H9 (cell line): ENCODE measurements at regions not wholly inside any gene's neighbourhood (a gene's known extent, or its start where the extent isn't known, plus 50 kb on each side); places are given as distances from the start of the nearest gene placed in this dataset.

Experiments
- DNase-seq: peaks from one replicate; pipeline ENCODE4 v3.0.0-alpha.2; 2017
- H2AFZ ChIP-seq: one replicate; pipeline ENCODE4 v1.6.1; 2013; ENCODE audit warnings: mild to moderate bottlenecking, low read length, control low read depth, moderate library complexity
- H2AK5ac ChIP-seq: 2 replicates; pipeline ENCODE4 v1.6.1; 2013; ENCODE audit warnings: low read length, control low read depth, mixed read lengths; ENCODE audit not compliant: insufficient read length
- H2BK120ac ChIP-seq: one replicate; pipeline ENCODE4 v1.6.1; 2013; ENCODE audit warnings: low read depth, mild to moderate bottlenecking, low read length, control low read depth, inconsistent platforms; ENCODE audit not compliant: poor library complexity, severe bottlenecking
- H2BK12ac ChIP-seq: 2 replicates; pipeline ENCODE4 v1.6.1; 2013; ENCODE audit warnings: low read length, control low read depth, mixed read lengths, low read depth; ENCODE audit not compliant: insufficient read length
- H2BK15ac ChIP-seq: 2 replicates; pipeline ENCODE4 v1.6.1; 2013; ENCODE audit warnings: low read depth, low read length, control low read depth
- H2BK20ac ChIP-seq: one replicate; pipeline ENCODE4 v1.6.1; 2013; ENCODE audit warnings: low read depth, mild to moderate bottlenecking, low read length, control low read depth, inconsistent platforms; ENCODE audit not compliant: poor library complexity, severe bottlenecking
- H2BK5ac ChIP-seq: 2 replicates; pipeline ENCODE4 v1.6.1; 2013; ENCODE audit warnings: low read length, control low read depth, mixed read lengths; ENCODE audit not compliant: insufficient read length
- H3K14ac ChIP-seq: 2 replicates; pipeline ENCODE4 v1.6.1; 2013; ENCODE audit warnings: low read length, control low read depth; ENCODE audit not compliant: insufficient read depth
- H3K18ac ChIP-seq: 2 replicates; pipeline ENCODE4 v1.6.1; 2013; ENCODE audit warnings: low read depth, mild to moderate bottlenecking, mixed read lengths, low read length, control low read depth; ENCODE audit not compliant: insufficient read length
- H3K23ac ChIP-seq: 2 replicates; pipeline ENCODE4 v1.6.1; 2013; ENCODE audit warnings: low read length, control low read depth, mixed read lengths, low read depth; ENCODE audit not compliant: insufficient read length
- H3K23me2 ChIP-seq: 2 replicates; pipeline ENCODE4 v1.6.1; 2013; ENCODE audit warnings: low read depth, mild to moderate bottlenecking, mixed read lengths, low read length, control low read depth; ENCODE audit not compliant: insufficient read length, poor library complexity, severe bottlenecking
- H3K27ac ChIP-seq: 2 replicates; pipeline ENCODE4 v1.5.1; 2013; ENCODE audit warnings: low read length, control low read depth, mixed read lengths, low read depth; ENCODE audit not compliant: insufficient read length
- H3K27me3 ChIP-seq: 2 replicates; pipeline ENCODE4 v1.6.1; 2013; ENCODE audit warnings: low read length, control low read depth, inconsistent platforms; ENCODE audit not compliant: insufficient read depth
- H3K4ac ChIP-seq: 2 replicates; pipeline ENCODE4 v1.6.1; 2013; ENCODE audit warnings: low read depth, mild to moderate bottlenecking, control low read depth, inconsistent platforms, low read length, moderate library complexity
- H3K4me1 ChIP-seq: 2 replicates; pipeline ENCODE4 v1.6.1; 2013; ENCODE audit warnings: low read length, control low read depth, inconsistent platforms; ENCODE audit not compliant: insufficient read depth
- H3K4me2 ChIP-seq: 2 replicates; pipeline ENCODE4 v1.6.1; 2013; ENCODE audit warnings: low read length, control low read depth, mixed read lengths; ENCODE audit not compliant: insufficient read length, insufficient read depth
- H3K56ac ChIP-seq: 2 replicates; pipeline ENCODE4 v1.6.1; 2013; ENCODE audit warnings: low read depth, mild to moderate bottlenecking, mixed read lengths, low read length, control low read depth; ENCODE audit not compliant: insufficient read length
- H3K79me1 ChIP-seq: 2 replicates; pipeline ENCODE4 v1.6.1; 2013; ENCODE audit warnings: low read depth, mild to moderate bottlenecking, moderate library complexity, low read length, control low read depth, inconsistent platforms; ENCODE audit not compliant: insufficient read depth, poor library complexity, severe bottlenecking
- H3K79me2 ChIP-seq: 2 replicates; pipeline ENCODE4 v1.6.1; 2013; ENCODE audit warnings: low read length, control low read depth, inconsistent platforms; ENCODE audit not compliant: insufficient read depth
- H3K9ac ChIP-seq: 2 replicates; pipeline ENCODE4 v1.6.1; 2013; ENCODE audit warnings: low read length, control low read depth, mixed read lengths; ENCODE audit not compliant: insufficient read length; ENCODE audit errors: extremely low read depth
- H3K9me3 ChIP-seq: one replicate; pipeline ENCODE4 v1.6.1; 2013; ENCODE audit warnings: low read depth, low read length, inconsistent platforms; ENCODE audit not compliant: control insufficient read depth
- H3T11ph ChIP-seq: one replicate; pipeline ENCODE4 v1.6.1; 2013; ENCODE audit warnings: mild to moderate bottlenecking, low read length, control low read depth, inconsistent platforms
- H4K20me1 ChIP-seq: one replicate; pipeline ENCODE4 v1.6.1; 2013; ENCODE audit not compliant: control insufficient read depth, insufficient read length, insufficient read depth
- H4K5ac ChIP-seq: 2 replicates; pipeline ENCODE4 v1.6.1; 2013; ENCODE audit warnings: low read depth, mild to moderate bottlenecking, mixed read lengths, low read length, control low read depth; ENCODE audit not compliant: insufficient read length
- H4K8ac ChIP-seq: replicated peaks from 2 replicates; pipeline ENCODE4 v1.6.1; 2013; ENCODE audit warnings: low read length, control low read depth, mixed read lengths, low read depth; ENCODE audit not compliant: insufficient read length
- H4K91ac ChIP-seq: 2 replicates; pipeline ENCODE4 v1.6.1; 2013; ENCODE audit warnings: low read depth, mild to moderate bottlenecking, moderate library complexity, mixed read lengths, low read length, control low read depth; ENCODE audit not compliant: insufficient read length
- H3K27ac Mint-ChIP-seq, 3 experiments: 2 replicates in 2 of 3; 3 replicates in 1 of 3; pipeline ENCODE4 v1.8.0; 2020 to 2021; ENCODE audit warnings: mixed read lengths in 3 of 3, mild to moderate bottlenecking in 1 of 3, moderate library complexity in 1 of 3
- H3K27me3 Mint-ChIP-seq: 2 replicates; pipeline ENCODE4 v1.8.0; 2021; ENCODE audit warnings: low read depth, mild to moderate bottlenecking, moderate library complexity, mixed read lengths
- H3K36me3 Mint-ChIP-seq, 3 experiments: 2 replicates in 2 of 3; 3 replicates in 1 of 3; pipeline ENCODE4 v1.8.0; 2020 to 2021; ENCODE audit warnings: low read depth in 3 of 3, mixed read lengths in 3 of 3; ENCODE audit not compliant: insufficient read depth in 1 of 3
- H3K4me1 Mint-ChIP-seq, 2 experiments: 2 replicates each; pipeline ENCODE4 v1.8.0; 2020; ENCODE audit warnings: mixed read lengths in 2 of 2
- H3K4me3 Mint-ChIP-seq, 2 experiments: 2 replicates in 1 of 2; 3 replicates in 1 of 2; pipeline ENCODE4 v1.8.0; 2020 to 2021; ENCODE audit warnings: mild to moderate bottlenecking in 2 of 2, mixed read lengths in 2 of 2, moderate library complexity in 1 of 2
- H3K9me3 Mint-ChIP-seq, 2 experiments: 2 replicates in 1 of 2; 3 replicates in 1 of 2; pipeline ENCODE4 v1.8.0; 2020; ENCODE audit warnings: mild to moderate bottlenecking in 2 of 2, mixed read lengths in 2 of 2, moderate library complexity in 1 of 2
- CTCF ChIP-seq: fragments of 200-600 bp; sonication (generic); conservative IDR thresholded peaks from 3 replicates; pipeline ENCODE4 v1.8.0; 2021; ENCODE audit warnings: antibody characterized with exemption, mild to moderate bottlenecking
- WGBS: extraction: QIAGEN DNeasy Blood & Tissue Kit; methylation state at CpG from one replicate; pipeline ENCODE4 v1.1.7; 2013; ENCODE audit warnings: missing lambda C conversion rate, low lambda C conversion rate, mixed read lengths; ENCODE audit not compliant: insufficient read length; ENCODE audit errors: extremely low coverage; 5-methylcytosine and 5-hydroxymethylcytosine counted together

DNA sequence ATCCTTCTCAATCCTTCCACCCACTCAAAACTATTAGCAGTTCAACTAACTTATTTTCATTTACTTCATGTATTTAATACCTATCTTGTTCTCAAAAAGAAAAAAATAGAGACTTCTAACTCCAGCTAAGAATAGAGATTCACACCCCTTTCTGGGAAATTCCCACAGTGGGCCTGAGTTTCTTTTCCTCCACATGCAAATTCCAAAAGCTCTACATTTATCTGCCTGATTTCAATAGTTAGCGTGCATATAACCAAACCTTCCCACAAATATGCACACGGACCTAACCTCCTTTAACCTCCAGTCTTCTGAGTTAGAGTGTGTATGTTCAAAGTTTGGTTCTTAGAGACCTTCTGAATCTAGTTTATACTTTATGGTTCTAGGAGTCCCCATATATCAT, 62.5 kb downstream of the GRIN2B start:
- Histone ChIP-seq H3K4me1 (no peaks in the 10 kb centered on the region), H4K5ac (no peak overlapping the region), H4K8ac (no peak overlapping the region), H2BK5ac (no peak overlapping the region), H3K14ac (no peak overlapping the region), H3K56ac (no peak overlapping the region), H3K23me2 (no peaks in the 10 kb centered on the region), H2BK15ac (no peak overlapping the region), H2BK20ac (no peak overlapping the region), H2BK120ac (no peak overlapping the region), H3K27me3 (no peaks in the 10 kb centered on the region; the same call in 1 of the 2 replicates), H3K79me1 (no peaks in the 10 kb centered on the region), H3K23ac (no peak overlapping the region), H4K91ac (no peak overlapping the region), H3K9ac (no peak overlapping the region), H2AFZ (no peak overlapping the region), H3K4me2 (no peak overlapping the region), H2BK12ac (no peak overlapping the region), H3K18ac (no peak overlapping the region), H3K4ac (no peak overlapping the region), H3K79me2 (no peaks in the 10 kb centered on the region), H3K9me3 (no peaks in the 10 kb centered on the region), H3K27ac (no peak overlapping the region), H3T11ph (no peak overlapping the region), H4K20me1 (no peaks in the 10 kb centered on the region), H2AK5ac (no peak overlapping the region)
- Mint-ChIP-seq H3K27me3 (peaks cover 7% of the 10 kb centered on the region), H3K27ac (no peak overlapping the region), H3K36me3 (no peaks in the 10 kb centered on the region), H3K9me3 (no peaks in the 10 kb centered on the region), H3K4me1 (no peaks in the 10 kb centered on the region), H3K4me3 (no peak overlapping the region)
- no peak for TF ChIP-seq CTCF
- WGBS = no CpG with 5 or more reads among the region's 2 CpGs
- no peak for DNase-seq
